Testis (tissue), 2 donors: ENCODE measurements at regions not wholly inside any gene's neighbourhood (a gene's known extent, or its start where the extent isn't known, plus 50 kb on each side); places are given as distances from the start of the nearest gene placed in this dataset.
A peak's percentile ranks its signal among the peaks of the same experiment; 100 is the strongest.

Experiments used
- DNase-seq: peaks from one replicate; pipeline ENCODE4 v3.0.0-alpha.2; 2019
- H3K27ac ChIP-seq, 2 donors: fragments of 200-600 bp; sonication (generic); one replicate each; pipeline ENCODE4 v1.5.1; 2019
- H3K27me3 ChIP-seq: fragments of 200-600 bp; sonication (generic); one replicate; pipeline ENCODE4 v1.5.1; 2019
- H3K36me3 ChIP-seq: fragments of 200-600 bp; sonication (generic); one replicate; pipeline ENCODE4 v1.5.1; 2017; ENCODE audit warnings: low read depth; ENCODE audit errors: missing control alignments
- H3K4me1 ChIP-seq: fragments of 200-600 bp; sonication (generic); one replicate; pipeline ENCODE4 v1.5.1; 2019
- H3K4me3 ChIP-seq, 2 donors: fragments of 200-600 bp; sonication (generic); one replicate each; pipeline ENCODE4 v1.5.1; 2017 to 2019
- H3K9me3 ChIP-seq: fragments of 200-600 bp; sonication (generic); one replicate; pipeline ENCODE4 v1.5.1; 2017
- POLR2A ChIP-seq: fragments of 450-650 bp; IDR thresholded peaks from one replicate; pipeline ENCODE4 v1.6.1; 2017; ENCODE audit warnings: antibody characterized with exemption, mild to moderate bottlenecking, moderate library complexity
- WGBS, 2 donors: methylation state at CpG; one replicate each; pipeline ENCODE4 v1.1.5; 2018; 5-methylcytosine and 5-hydroxymethylcytosine counted together
- intact Hi-C: fragments of 100-400 bp; cut with DNase I; formaldehyde crosslinking; loops from one replicate; pipeline ENCODE4 v1.15.1; 2023; ENCODE audit warnings: low total_unique reads
- TF ChIP-seq, protein P1 (sequence below), 3 experiments: fragments of 450-650 bp in 2 of 3; fragments of 200-600 bp in 1 of 3; sonication (generic) in 1 of 3; IDR thresholded peaks; one replicate each; pipeline ENCODE4 v1.5.1; 2016 to 2019; ENCODE audit warnings: antibody characterized with exemption in 3 of 3, mild to moderate bottlenecking in 2 of 3, moderate library complexity in 1 of 3

DNA sequence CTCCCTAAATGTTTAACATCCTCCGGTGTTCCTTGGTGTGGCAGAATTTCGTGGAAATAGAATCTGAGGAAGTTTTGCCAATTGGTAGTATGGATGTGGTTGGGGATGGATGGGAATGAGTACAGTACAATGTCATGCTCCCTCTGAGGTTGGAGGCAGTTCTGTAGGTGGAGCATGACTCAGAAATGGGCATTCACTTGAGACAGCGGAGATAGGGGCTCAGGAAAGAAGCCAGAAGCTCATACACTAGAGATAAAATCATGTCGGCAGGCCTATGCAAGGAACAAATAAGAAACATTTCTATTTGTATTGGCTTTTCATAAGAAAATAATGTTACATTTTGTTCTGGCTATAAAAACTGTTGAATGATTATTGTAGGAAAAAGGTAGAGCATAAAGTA is 196.0 kb downstream of the URB2 start:
- Histone ChIP-seq H3K4me3 (no peak overlapping the region), H3K27me3 (no peaks in the 10 kb centered on the region), H3K27ac (no peak overlapping the region), H3K4me1 (no peaks in the 10 kb centered on the region), H3K36me3 (no peaks in the 10 kb centered on the region), H3K9me3 (no peaks in the 10 kb centered on the region)
- TF ChIP-seq, protein P1, sequence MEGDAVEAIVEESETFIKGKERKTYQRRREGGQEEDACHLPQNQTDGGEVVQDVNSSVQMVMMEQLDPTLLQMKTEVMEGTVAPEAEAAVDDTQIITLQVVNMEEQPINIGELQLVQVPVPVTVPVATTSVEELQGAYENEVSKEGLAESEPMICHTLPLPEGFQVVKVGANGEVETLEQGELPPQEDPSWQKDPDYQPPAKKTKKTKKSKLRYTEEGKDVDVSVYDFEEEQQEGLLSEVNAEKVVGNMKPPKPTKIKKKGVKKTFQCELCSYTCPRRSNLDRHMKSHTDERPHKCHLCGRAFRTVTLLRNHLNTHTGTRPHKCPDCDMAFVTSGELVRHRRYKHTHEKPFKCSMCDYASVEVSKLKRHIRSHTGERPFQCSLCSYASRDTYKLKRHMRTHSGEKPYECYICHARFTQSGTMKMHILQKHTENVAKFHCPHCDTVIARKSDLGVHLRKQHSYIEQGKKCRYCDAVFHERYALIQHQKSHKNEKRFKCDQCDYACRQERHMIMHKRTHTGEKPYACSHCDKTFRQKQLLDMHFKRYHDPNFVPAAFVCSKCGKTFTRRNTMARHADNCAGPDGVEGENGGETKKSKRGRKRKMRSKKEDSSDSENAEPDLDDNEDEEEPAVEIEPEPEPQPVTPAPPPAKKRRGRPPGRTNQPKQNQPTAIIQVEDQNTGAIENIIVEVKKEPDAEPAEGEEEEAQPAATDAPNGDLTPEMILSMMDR (IDR thresholded peaks at IDR 0.05): no peak
- TF ChIP-seq POLR2A: no peak
- intact Hi-C loops: no loop called here
- 40 to 47% methylated on average over 4 of the region's 4 CpGs for WGBS, 2 donors
- DNase-seq: peak; percentile 73

DNA sequence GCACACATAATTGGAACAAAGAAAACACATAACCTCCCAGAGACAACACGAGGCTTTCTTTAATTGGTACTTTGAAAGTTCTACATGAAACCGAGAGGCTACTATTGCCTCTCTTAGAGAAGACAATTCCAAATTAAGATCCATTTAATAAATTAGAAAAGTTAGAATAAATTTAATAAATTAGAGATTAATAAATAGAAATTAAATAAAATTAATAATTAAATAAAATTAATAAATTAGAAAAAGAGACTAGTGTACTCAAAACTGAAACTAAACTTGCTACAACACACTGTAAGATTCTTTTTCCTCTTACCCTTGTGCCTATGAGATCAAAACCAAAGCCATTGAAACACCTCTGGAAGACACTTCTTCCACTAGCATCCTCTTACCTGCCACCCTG is 199.0 kb downstream of the URB2 start:
- intact Hi-C loops: no loop called here
- 81 to 82% methylated on average over 2 of the region's 2 CpGs for WGBS, 2 donors
- Histone ChIP-seq H3K4me1 (peaks cover 16% of the 10 kb centered on the region), H3K9me3 (no peaks in the 10 kb centered on the region), H3K4me3 (no peak overlapping the region), H3K36me3 (no peaks in the 10 kb centered on the region), H3K27ac (no peak overlapping the region), H3K27me3 (no peaks in the 10 kb centered on the region)
- no peak for DNase-seq
- TF ChIP-seq POLR2A: no peak
- TF ChIP-seq, protein P1 (IDR thresholded peaks at IDR 0.05): no peak

DNA sequence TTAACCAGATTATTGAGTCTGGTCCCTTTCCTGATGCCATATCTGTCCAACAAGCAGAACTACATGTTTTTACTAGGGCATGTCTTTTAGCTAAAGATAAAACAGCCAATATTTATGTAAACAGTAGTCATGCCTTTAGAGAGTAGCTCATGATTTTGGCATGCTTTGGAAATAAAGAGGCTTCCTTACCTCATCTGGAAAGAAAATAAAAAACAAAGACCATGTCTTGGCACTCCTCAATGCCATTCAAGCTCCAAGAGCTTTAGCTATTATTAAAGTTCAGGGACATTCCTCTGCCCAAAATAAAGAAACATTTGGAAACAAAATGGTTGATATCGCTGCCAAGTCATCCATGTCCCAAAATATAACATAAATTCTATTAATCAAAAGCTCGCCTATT is 202.4 kb downstream of the URB2 start:
- H3K27ac ChIP-seq: peak overlapping the region in 1 of 2 donors; percentile 47

DNA sequence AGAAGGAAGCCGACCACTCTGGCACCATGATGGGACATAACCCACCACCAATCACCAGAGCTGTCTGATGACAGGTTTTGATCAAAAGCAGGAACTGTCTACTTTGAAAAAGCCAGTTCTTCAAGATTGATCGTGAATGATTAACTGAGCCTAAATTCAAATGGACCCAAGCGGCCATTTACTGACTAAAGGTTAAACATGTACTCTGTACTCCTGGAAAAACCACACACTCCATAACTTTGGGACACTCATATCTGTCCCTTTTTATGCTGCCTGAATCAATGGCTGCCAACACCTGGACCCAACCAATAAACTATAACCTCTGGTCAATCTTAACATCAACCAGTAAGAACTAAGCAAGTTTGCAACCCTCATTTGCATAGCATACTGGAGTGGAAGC is 206.6 kb downstream of the URB2 start:
- Histone ChIP-seq H3K4me1 (peaks cover 16% of the 10 kb centered on the region), H3K27me3 (no peaks in the 10 kb centered on the region), H3K9me3 (no peaks in the 10 kb centered on the region), H3K27ac (no peak overlapping the region), H3K4me3 (no peak overlapping the region), H3K36me3 (no peaks in the 10 kb centered on the region)
- DNase-seq: no peak
- TF ChIP-seq, protein P1 (IDR thresholded peaks at IDR 0.05): no peak
- intact Hi-C loops: no loop called here
- 96 to 97% methylated on average over 3 of the region's 3 CpGs for WGBS, 2 donors

More for the DNA sequence above, 202.4 kb downstream of the URB2 start:
- DNase-seq: no peak
- TF ChIP-seq, protein P1 (IDR thresholded peaks at IDR 0.05): no peak
- no peak for TF ChIP-seq POLR2A
- Histone ChIP-seq H3K36me3 (no peaks in the 10 kb centered on the region), H3K4me1 (peaks cover 16% of the 10 kb centered on the region), H3K4me3 (no peak overlapping the region), H3K9me3 (no peaks in the 10 kb centered on the region), H3K27me3 (no peaks in the 10 kb centered on the region)
- intact Hi-C loops: no loop called here
- WGBS, 2 donors: 27 to 41% methylated on average over 2 of the region's 2 CpGs

DNA sequence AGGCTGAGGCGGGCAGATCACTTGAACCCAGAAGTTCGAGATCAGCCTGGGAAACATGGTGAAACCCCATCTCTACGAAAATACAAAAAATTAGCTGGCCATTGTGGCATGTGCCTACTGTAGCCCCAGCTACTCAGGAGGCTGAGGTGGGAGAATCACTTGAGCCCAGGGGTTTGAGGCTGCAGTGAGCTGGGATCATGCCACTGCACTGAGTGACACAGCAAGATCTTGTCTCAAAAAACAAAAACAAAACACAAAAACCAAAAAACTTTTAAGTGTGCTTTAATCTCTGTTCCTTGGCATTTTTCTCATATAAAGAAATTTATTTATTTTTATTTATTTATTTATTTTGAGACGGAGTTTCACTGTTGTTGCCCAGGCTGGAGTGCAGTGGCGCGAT is 208.2 kb downstream of the URB2 start:
- Histone ChIP-seq H3K4me3 (no peak overlapping the region), H3K27ac (no peak overlapping the region), H3K4me1 (peaks cover 5% of the 10 kb centered on the region), H3K27me3 (no peaks in the 10 kb centered on the region), H3K9me3 (no peaks in the 10 kb centered on the region), H3K36me3 (no peaks in the 10 kb centered on the region)
- DNase-seq: no peak
- intact Hi-C loops: no loop called here
- TF ChIP-seq POLR2A: no peak
- TF ChIP-seq, protein P1 (IDR thresholded peaks at IDR 0.05): no peak
- WGBS, 2 donors: 91 to 95% methylated on average over 6 of the region's 6 CpGs
